ENCODE measurements at regions not wholly inside any gene's neighbourhood (a gene's known extent, or its start where the extent isn't known, plus 50 kb on each side); places are given as distances from the start of the nearest gene placed in this dataset.
"Not testable (repeated sequence)": the region's sequence is repeated elsewhere in the genome, so short reads cannot be mapped to it uniquely, and the experiment has no call there.

GRCh38 chr9:24059651-24060050, 233.6 kb upstream of the ELAVL2 start:
- no peak for DNase-seq

GRCh38 chr9:24051587-24051986, 225.5 kb upstream of the ELAVL2 start:
- Histone ChIP-seq H3K36me3 (no peaks in the 10 kb centered on the region), H3K9me3 (peaks cover 0 to 23% (median 12%) of the 10 kb centered on the region in 8 donors), H3K27ac (no peak overlapping the region), H3K4me1 (no peaks in the 10 kb centered on the region), H3K27me3 (replicated peaks in 1 of 7) (no peaks in the 10 kb centered on the region), H3K4me3 (no peak overlapping the region)
- DNase-seq: no peak
- TF ChIP-seq CTCF (IDR thresholded peaks at IDR 0.05 in 8 of 11, conservative IDR thresholded peaks at IDR 0.05 in 3 of 11) (no peak), POLR2A (IDR thresholded peaks at IDR 0.05) (no peak), POLR2AphosphoS5 (IDR thresholded peaks at IDR 0.05) (no peak)
- WGBS, 5 donors: 66 to 78% (median 71%) methylated on average over 3 of the region's 3 CpGs
- intact Hi-C loops (cut with DNase I; ENCODE audit: low total_unique reads): no loop called here

More at GRCh38 chr9:24059651-24060050, 233.6 kb upstream of the ELAVL2 start:
- intact Hi-C loops (cut with DNase I; ENCODE audit: low total_unique reads): no loop called here
- TF ChIP-seq CTCF (IDR thresholded peaks at IDR 0.05 in 8 of 11, conservative IDR thresholded peaks at IDR 0.05 in 3 of 11): no peak
- no peak for TF ChIP-seq POLR2A (IDR thresholded peaks at IDR 0.05)
- no peak for TF ChIP-seq POLR2AphosphoS5 (IDR thresholded peaks at IDR 0.05)
- no peak overlapping the region for H3K27ac ChIP-seq
- peaks cover 0 to 20% (median 3%) of the 10 kb centered on the region in 8 donors for H3K9me3 ChIP-seq
- WGBS, 5 donors: 52 to 62% (median 60%) methylated on average over 2 of the region's 2 CpGs
- H3K4me3 ChIP-seq: no peak overlapping the region
- no peaks in the 10 kb centered on the region for H3K27me3 ChIP-seq (replicated peaks in 1 of 7)
- no peaks in the 10 kb centered on the region for H3K4me1 ChIP-seq
- H3K36me3 ChIP-seq: no peaks in the 10 kb centered on the region

- WGBS, 5 donors: 72 to 91% (median 82%) methylated on average over 3 of the region's 3 CpGs
- H3K4me1 ChIP-seq; DNase-seq; H3K27me3 ChIP-seq (replicated peaks in 1 of 7); H3K36me3 ChIP-seq; intact Hi-C loops (cut with DNase I; ENCODE audit: low total_unique reads); H3K27ac ChIP-seq; H3K4me3 ChIP-seq: not testable (repeated sequence)
- H3K9me3 ChIP-seq: peaks cover 0 to 27% (median 7%) of the 10 kb centered on the region in 8 donors
These were observed 224.2 kb upstream of the ELAVL2 start for GRCh38 chr9:24050239-24050638.

- H3K27me3 ChIP-seq (replicated peaks in 1 of 7): no peaks in the 10 kb centered on the region
- H3K27ac ChIP-seq: no peak overlapping the region
- DNase-seq: no peak
- no peaks in the 10 kb centered on the region for H3K4me1 ChIP-seq
- no peak for TF ChIP-seq POLR2A (IDR thresholded peaks at IDR 0.05)
- TF ChIP-seq POLR2AphosphoS5 (IDR thresholded peaks at IDR 0.05): no peak
- no peak for TF ChIP-seq CTCF (IDR thresholded peaks at IDR 0.05 in 8 of 11, conservative IDR thresholded peaks at IDR 0.05 in 3 of 11)
- no peaks in the 10 kb centered on the region for H3K36me3 ChIP-seq
- intact Hi-C loops (cut with DNase I; ENCODE audit: low total_unique reads): no loop called here
- peaks cover 0 to 13% (median 4%) of the 10 kb centered on the region in 8 donors for H3K9me3 ChIP-seq
- H3K4me3 ChIP-seq: no peak overlapping the region
- 83 to 95% (median 84%) methylated on average over 3 of the region's 3 CpGs for WGBS, 5 donors
These were observed 219.1 kb upstream of the ELAVL2 start for GRCh38 chr9:24045150-24045549.

- DNase-seq: no peak
- no peak for TF ChIP-seq POLR2A (IDR thresholded peaks at IDR 0.05)
- no peak for TF ChIP-seq POLR2AphosphoS5 (IDR thresholded peaks at IDR 0.05)
- no peak for TF ChIP-seq CTCF (IDR thresholded peaks at IDR 0.05 in 8 of 11, conservative IDR thresholded peaks at IDR 0.05 in 3 of 11)
- Histone ChIP-seq H3K9me3 (peaks cover 0 to 13% (median 4%) of the 10 kb centered on the region in 8 donors), H3K27me3 (replicated peaks in 1 of 7) (no peaks in the 10 kb centered on the region), H3K27ac (no peak overlapping the region), H3K4me3 (no peak overlapping the region), H3K4me1 (no peaks in the 10 kb centered on the region), H3K36me3 (no peaks in the 10 kb centered on the region)
- WGBS, 5 donors: 78 to 89% (median 85%) methylated on average over 5 of the region's 5 CpGs
- intact Hi-C loops (cut with DNase I; ENCODE audit: low total_unique reads): no loop called here
These were observed 218.5 kb upstream of the ELAVL2 start for GRCh38 chr9:24044576-24044975.
